Liver (tissue), 3 donors: ENCODE measurements at regions not wholly inside any gene's neighbourhood (a gene's known extent, or its start where the extent isn't known, plus 50 kb on each side); places are given as distances from the start of the nearest gene placed in this dataset.

Source experiments
- ATF3 ChIP-seq: IDR thresholded peaks from 2 replicates; pipeline ENCODE4 v1.6.1; 2016; ENCODE audit warnings: antibody characterized with exemption
- CTCF ChIP-seq: fragments of 150-350 bp; IDR thresholded peaks from 2 replicates; pipeline ENCODE4 v1.5.1; 2017; ENCODE audit warnings: improper control_type of control experiment, low read depth, low read length; ENCODE audit not compliant: missing input control
- EGR1 ChIP-seq, 2 donors: IDR thresholded peaks; 2 replicates each; pipeline ENCODE4 v1.6.1; 2016 to 2018; ENCODE audit warnings: antibody characterized with exemption in 2 of 2, low read depth in 2 of 2
- FOXA1 ChIP-seq: IDR thresholded peaks from 2 replicates; pipeline ENCODE4 v1.6.1; 2016; ENCODE audit warnings: antibody characterized with exemption
- FOXA2 ChIP-seq: IDR thresholded peaks from 2 replicates; pipeline ENCODE4 v1.6.1; 2016; ENCODE audit warnings: antibody characterized with exemption
- HNF4A ChIP-seq, 2 donors: conservative IDR thresholded peaks; 2 replicates each; pipeline ENCODE4 v1.6.1; 2016; ENCODE audit warnings: antibody characterized with exemption in 2 of 2, mild to moderate bottlenecking in 2 of 2
- JUND ChIP-seq, 2 donors: IDR thresholded peaks; 2 replicates each; pipeline ENCODE4 v1.6.1; 2016; ENCODE audit warnings: antibody characterized with exemption in 2 of 2
- NR2F2 ChIP-seq: IDR thresholded peaks from 2 replicates; pipeline ENCODE4 v1.6.1; 2016; ENCODE audit warnings: antibody characterized with exemption
- RAD21 ChIP-seq, 2 donors: IDR thresholded peaks; 2 replicates each; pipeline ENCODE4 v1.6.1; 2016; ENCODE audit warnings: antibody characterized with exemption in 2 of 2, mild to moderate bottlenecking in 2 of 2
- RXRA ChIP-seq, 2 donors: IDR thresholded peaks; 2 replicates each; pipeline ENCODE4 v1.6.1; 2017 to 2018; ENCODE audit warnings: antibody characterized with exemption in 2 of 2, mild to moderate bottlenecking in 1 of 2
- SP1 ChIP-seq: IDR thresholded peaks from 2 replicates; pipeline ENCODE4 v1.6.1; 2018; ENCODE audit warnings: antibody characterized with exemption, mild to moderate bottlenecking
- TAF1 ChIP-seq: conservative IDR thresholded peaks from 2 replicates; pipeline ENCODE4 v1.6.1; 2016; ENCODE audit warnings: antibody characterized with exemption, mild to moderate bottlenecking
- TF ChIP-seq, protein P1 (sequence below): IDR thresholded peaks from 2 replicates; pipeline ENCODE4 v1.6.1; 2016; ENCODE audit warnings: antibody characterized with exemption, mild to moderate bottlenecking
- TF ChIP-seq, protein P2 (sequence below): IDR thresholded peaks from 2 replicates; pipeline ENCODE4 v1.6.1; 2016; ENCODE audit warnings: antibody characterized with exemption
- donor health status: healthy.
- donor health status: healthy.

- TF ChIP-seq CTCF (no peak), FOXA1 (no peak), ATF3 (no peak), NR2F2 (no peak), SP1 (no peak), TAF1 (no peak), HNF4A (conservative IDR thresholded peaks at IDR 0.05) (peak; percentile 61 to 78), FOXA2 (no peak), JUND (IDR thresholded peaks at IDR 0.05) (no peak), EGR1 (IDR thresholded peaks at IDR 0.05; ENCODE audit: low read depth in 2 of 2) (no peak), RAD21 (IDR thresholded peaks at IDR 0.05) (no peak), RXRA (IDR thresholded peaks at IDR 0.05) (peak in 1 of 2 donors; percentile 36)
- TF ChIP-seq, protein P1, sequence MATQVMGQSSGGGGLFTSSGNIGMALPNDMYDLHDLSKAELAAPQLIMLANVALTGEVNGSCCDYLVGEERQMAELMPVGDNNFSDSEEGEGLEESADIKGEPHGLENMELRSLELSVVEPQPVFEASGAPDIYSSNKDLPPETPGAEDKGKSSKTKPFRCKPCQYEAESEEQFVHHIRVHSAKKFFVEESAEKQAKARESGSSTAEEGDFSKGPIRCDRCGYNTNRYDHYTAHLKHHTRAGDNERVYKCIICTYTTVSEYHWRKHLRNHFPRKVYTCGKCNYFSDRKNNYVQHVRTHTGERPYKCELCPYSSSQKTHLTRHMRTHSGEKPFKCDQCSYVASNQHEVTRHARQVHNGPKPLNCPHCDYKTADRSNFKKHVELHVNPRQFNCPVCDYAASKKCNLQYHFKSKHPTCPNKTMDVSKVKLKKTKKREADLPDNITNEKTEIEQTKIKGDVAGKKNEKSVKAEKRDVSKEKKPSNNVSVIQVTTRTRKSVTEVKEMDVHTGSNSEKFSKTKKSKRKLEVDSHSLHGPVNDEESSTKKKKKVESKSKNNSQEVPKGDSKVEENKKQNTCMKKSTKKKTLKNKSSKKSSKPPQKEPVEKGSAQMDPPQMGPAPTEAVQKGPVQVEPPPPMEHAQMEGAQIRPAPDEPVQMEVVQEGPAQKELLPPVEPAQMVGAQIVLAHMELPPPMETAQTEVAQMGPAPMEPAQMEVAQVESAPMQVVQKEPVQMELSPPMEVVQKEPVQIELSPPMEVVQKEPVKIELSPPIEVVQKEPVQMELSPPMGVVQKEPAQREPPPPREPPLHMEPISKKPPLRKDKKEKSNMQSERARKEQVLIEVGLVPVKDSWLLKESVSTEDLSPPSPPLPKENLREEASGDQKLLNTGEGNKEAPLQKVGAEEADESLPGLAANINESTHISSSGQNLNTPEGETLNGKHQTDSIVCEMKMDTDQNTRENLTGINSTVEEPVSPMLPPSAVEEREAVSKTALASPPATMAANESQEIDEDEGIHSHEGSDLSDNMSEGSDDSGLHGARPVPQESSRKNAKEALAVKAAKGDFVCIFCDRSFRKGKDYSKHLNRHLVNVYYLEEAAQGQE, result no peak
- TF ChIP-seq, protein P2, sequence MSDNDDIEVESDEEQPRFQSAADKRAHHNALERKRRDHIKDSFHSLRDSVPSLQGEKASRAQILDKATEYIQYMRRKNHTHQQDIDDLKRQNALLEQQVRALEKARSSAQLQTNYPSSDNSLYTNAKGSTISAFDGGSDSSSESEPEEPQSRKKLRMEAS, result no peak
Observed at GRCh38 chr11:101211407-101211975, 81.9 kb upstream of the PGR start.
